ENCODE measurements at regions not wholly inside any gene's neighbourhood (a gene's known extent, or its start where the extent isn't known, plus 50 kb on each side); places are given as distances from the start of the nearest gene placed in this dataset.

- H2AFZ ChIP-seq (ENCODE audit: low read length): peak overlapping the region; percentile 39
- BruUV-seq (replicated peaks): no TSS peak
- no peaks in the 10 kb centered on the region for H3K9me3 ChIP-seq (ENCODE audit: low read length)
- FAIRE-seq (no peak), ATAC-seq (peak; percentile 39), DNase-seq (ENCODE audit: low spot score) (no peak)
- in situ Hi-C loops (cut with HindIII; ENCODE audit: extremely low pct_ligation_motif_present, low pct_unique_long_range_greater_than_20kb): no loop called here
- WGBS (ENCODE audit: low lambda C conversion rate): 88% methylated on average over 20 of the region's 22 CpGs
- no peak overlapping the region for H3K4me3 ChIP-seq (replicated peaks in 1 of 3; ENCODE audit: insufficient read depth in 1 of 3, low read depth in 2 of 3, low read length in 3 of 3)
- ChIA-PET CTCF (ENCODE audit: low intra/inter-chr PET ratio, low total read pairs) (no interaction called here), POLR2A (no interaction called here)
- H3K4me1 ChIP-seq (ENCODE audit: insufficient read depth, low read length): peaks cover 26% of the 10 kb centered on the region
- 0 out of 2 replicates have a peak overlapping the region, but pooled peaks have one; percentile 2 for H3K4me2 ChIP-seq (ENCODE audit: low read depth, low read length)
- intact Hi-C loops (cut with micrococcal nuclease; ENCODE audit: unreplicated experiment): no loop called here
- H3K79me2 ChIP-seq (ENCODE audit: insufficient read depth, low read length): no peaks in the 10 kb centered on the region
- TF ChIP-seq ZBTB33 (CRISPR knock-in tag; IDR thresholded peaks at IDR 0.05) (peak; percentile 43; the same call in 1 of the 2 replicates), PRDM10 (CRISPR knock-in tag; IDR thresholded peaks at IDR 0.05; ENCODE audit: low read depth) (no peak), MNT (IDR thresholded peaks at IDR 0.05) (no peak)
- no peaks in the 10 kb centered on the region for H3K36me3 ChIP-seq (replicated peaks in 1 of 2; ENCODE audit: control insufficient read depth in 1 of 2, insufficient read depth in 2 of 2, low read length in 2 of 2)
- H4K20me1 ChIP-seq (ENCODE audit: insufficient read depth, low read length): no peaks in the 10 kb centered on the region
- H3K27me3 ChIP-seq (ENCODE audit: control insufficient read depth in 1 of 2, insufficient read depth in 2 of 2, low read length in 2 of 2): no peaks in the 10 kb centered on the region
- H3K27ac ChIP-seq (ENCODE audit: extremely low read length, insufficient read depth, low read length): no peak overlapping the region
- no peak overlapping the region for H3K9ac ChIP-seq (ENCODE audit: insufficient read depth, low read depth, low read length)
Observed at GRCh38 chr1:235011599-235012435, 116.8 kb downstream of the TOMM20 start.
